ENCODE measurements at regions not wholly inside any gene's neighbourhood (a gene's known extent, or its start where the extent isn't known, plus 50 kb on each side); places are given as distances from the start of the nearest gene placed in this dataset.

GRCh38 chr1:193419295-193419694 is 232.9 kb upstream of the B3GALT2 start:
- no peak for TF ChIP-seq CTCF (IDR thresholded peaks at IDR 0.05 in 4 of 5, conservative IDR thresholded peaks at IDR 0.05 in 1 of 5)
- no peak for TF ChIP-seq POLR2A (IDR thresholded peaks at IDR 0.05)
